ENCODE measurements at regions not wholly inside any gene's neighbourhood (a gene's known extent, or its start where the extent isn't known, plus 50 kb on each side); places are given as distances from the start of the nearest gene placed in this dataset.

DNA sequence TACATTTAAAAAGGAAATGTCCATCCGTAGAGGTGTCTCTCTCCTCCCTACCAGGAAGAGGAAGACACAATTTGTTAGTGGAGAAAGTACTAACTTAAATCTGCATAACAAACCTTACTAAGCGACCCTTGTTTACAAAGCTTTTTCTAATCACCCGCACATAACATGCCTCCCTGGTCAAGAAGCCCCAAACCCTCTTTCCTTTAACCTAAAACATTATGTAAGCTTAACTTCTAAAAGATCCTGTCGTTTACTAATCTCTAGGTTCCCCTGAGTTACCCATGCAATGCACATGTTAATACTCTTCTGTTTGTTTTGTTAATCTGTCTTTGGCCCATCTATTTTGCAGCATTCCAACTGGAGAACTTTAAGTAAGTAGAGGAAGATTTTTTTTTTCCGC lies 630.3 kb upstream of the NRXN1 start:
- no peak for DNase-seq (ENCODE audit: low read depth)
- TF ChIP-seq CTCF (IDR thresholded peaks at IDR 0.05; ENCODE audit: insufficient read depth, low read length, poor library complexity, severe bottlenecking) = no peak
- Histone ChIP-seq H3K4me3 (ENCODE audit: low read depth, low read length) (no peak overlapping the region), H3K27me3 (ENCODE audit: control insufficient read depth, insufficient read depth, low read length) (no peaks in the 10 kb centered on the region), H3K36me3 (ENCODE audit: control insufficient read depth, insufficient read depth, low read length) (no peaks in the 10 kb centered on the region)

- no peaks in the 10 kb centered on the region for H3K36me3 ChIP-seq (ENCODE audit: control insufficient read depth, insufficient read depth, low read length)
- no peak overlapping the region for H3K4me3 ChIP-seq (ENCODE audit: low read depth, low read length)
- no peak for DNase-seq (ENCODE audit: low read depth)
- no peaks in the 10 kb centered on the region for H3K27me3 ChIP-seq (ENCODE audit: control insufficient read depth, insufficient read depth, low read length)
- no peak for TF ChIP-seq CTCF (IDR thresholded peaks at IDR 0.05; ENCODE audit: insufficient read depth, low read length, poor library complexity, severe bottlenecking)
These were observed 625.9 kb upstream of the NRXN1 start for GRCh38 chr2:51657849-51658248.

DNA sequence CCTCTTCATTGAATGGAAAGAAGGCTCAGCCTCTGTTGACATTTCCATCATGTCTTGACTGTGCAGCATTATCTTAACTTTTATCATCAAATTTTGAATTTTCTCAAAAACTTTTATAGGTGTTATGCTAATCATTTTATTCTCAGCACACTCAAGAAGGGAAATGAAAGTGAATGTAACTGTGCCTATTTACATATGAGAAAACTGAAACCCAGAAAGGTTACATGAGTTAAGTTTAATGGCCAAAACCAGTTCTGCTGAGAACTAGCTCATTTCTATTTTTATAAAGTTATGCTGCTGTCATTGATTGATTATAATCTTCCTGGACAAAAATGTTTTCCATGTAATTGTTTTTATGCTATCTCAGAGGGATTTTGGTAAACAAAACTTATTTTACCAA lies 618.8 kb upstream of the NRXN1 start:
- Histone ChIP-seq H3K27me3 (ENCODE audit: control insufficient read depth, insufficient read depth, low read length) (no peaks in the 10 kb centered on the region), H3K36me3 (ENCODE audit: control insufficient read depth, insufficient read depth, low read length) (no peaks in the 10 kb centered on the region), H3K4me3 (ENCODE audit: low read depth, low read length) (no peak overlapping the region)
- DNase-seq (ENCODE audit: low read depth) = no peak
- no peak for TF ChIP-seq CTCF (IDR thresholded peaks at IDR 0.05; ENCODE audit: insufficient read depth, low read length, poor library complexity, severe bottlenecking)

- Histone ChIP-seq H3K36me3 (ENCODE audit: control insufficient read depth, insufficient read depth, low read length) (no peaks in the 10 kb centered on the region), H3K4me3 (ENCODE audit: low read depth, low read length) (no peak overlapping the region), H3K27me3 (ENCODE audit: control insufficient read depth, insufficient read depth, low read length) (no peaks in the 10 kb centered on the region)
- DNase-seq (ENCODE audit: low read depth) = no peak
- TF ChIP-seq CTCF (IDR thresholded peaks at IDR 0.05; ENCODE audit: insufficient read depth, low read length, poor library complexity, severe bottlenecking) = no peak
These were observed 617.4 kb upstream of the NRXN1 start for GRCh38 chr2:51649366-51649765.

DNA sequence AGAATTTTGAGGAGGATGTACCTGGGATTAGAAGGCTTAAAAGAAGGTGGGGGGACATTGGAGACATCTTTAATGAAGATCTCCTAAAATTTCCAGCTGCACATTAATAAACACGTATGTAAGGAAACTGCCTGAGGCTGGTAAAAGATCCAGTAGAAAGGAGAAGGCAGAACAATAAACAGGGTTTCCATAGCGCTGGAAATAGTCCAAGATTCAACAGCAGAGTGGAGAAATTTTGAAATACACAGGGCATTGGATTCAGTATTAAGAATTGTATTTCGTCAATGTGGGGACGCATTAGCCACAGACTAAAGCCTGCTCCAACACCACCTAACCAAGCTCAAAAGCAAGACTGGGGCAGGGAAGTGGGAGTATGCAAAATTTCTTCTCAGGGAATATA lies 606.9 kb upstream of the NRXN1 start:
- Histone ChIP-seq H3K36me3 (ENCODE audit: control insufficient read depth, insufficient read depth, low read length) (no peaks in the 10 kb centered on the region), H3K4me3 (ENCODE audit: low read depth, low read length) (no peak overlapping the region), H3K27me3 (ENCODE audit: control insufficient read depth, insufficient read depth, low read length) (no peaks in the 10 kb centered on the region)
- DNase-seq (ENCODE audit: low read depth) = no peak
- TF ChIP-seq CTCF (IDR thresholded peaks at IDR 0.05; ENCODE audit: insufficient read depth, low read length, poor library complexity, severe bottlenecking) = no peak

DNA sequence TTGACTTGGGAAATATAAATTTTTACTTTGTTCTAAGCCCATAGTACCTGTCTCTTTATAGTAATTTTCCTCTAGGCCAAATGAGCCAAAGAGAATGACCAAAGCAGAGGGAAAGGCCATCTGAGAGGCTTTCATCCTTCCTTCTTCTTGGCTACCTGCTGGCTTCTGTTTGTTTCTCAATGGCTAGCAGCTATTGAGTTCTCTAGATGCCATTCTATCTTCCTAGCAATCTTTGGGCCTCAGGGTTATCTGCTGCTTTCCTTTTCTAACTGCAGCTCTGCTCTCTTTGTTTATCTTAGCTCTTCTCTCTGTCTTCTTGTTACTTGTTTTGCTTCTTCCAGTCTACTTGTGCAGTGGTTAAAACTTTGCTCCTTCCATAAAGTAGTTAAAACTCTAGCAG lies 601.1 kb upstream of the NRXN1 start:
- no peak for DNase-seq (ENCODE audit: low read depth)
- no peak for TF ChIP-seq CTCF (IDR thresholded peaks at IDR 0.05; ENCODE audit: insufficient read depth, low read length, poor library complexity, severe bottlenecking)
- H3K27me3 ChIP-seq (ENCODE audit: control insufficient read depth, insufficient read depth, low read length) = no peaks in the 10 kb centered on the region
- H3K4me3 ChIP-seq (ENCODE audit: low read depth, low read length) = no peak overlapping the region
- no peaks in the 10 kb centered on the region for H3K36me3 ChIP-seq (ENCODE audit: control insufficient read depth, insufficient read depth, low read length)
